NCI-H748 (cell line): ENCODE measurements at regions not wholly inside any gene's neighbourhood (a gene's known extent, or its start where the extent isn't known, plus 50 kb on each side); places are given as distances from the start of the nearest gene placed in this dataset.

Experiments
- DNase-seq: peaks from one replicate; lab custom pipeline; 2025; ENCODE audit not compliant: unreplicated experiment; lab: John Stamatoyannopoulos, UW

- no peak for DNase-seq
Measured at GRCh38 chr2:195118276-195118675, 538.8 kb upstream of the SLC39A10 start.

GRCh38 chr2:195117011-195117410 is 540.0 kb upstream of the SLC39A10 start:
- no peak for DNase-seq

GRCh38 chr2:195115738-195116137 is 541.3 kb upstream of the SLC39A10 start:
- no peak for DNase-seq

GRCh38 chr2:195108182-195108581 is 548.8 kb upstream of the SLC39A10 start:
- no peak for DNase-seq

- DNase-seq = no peak
Measured at GRCh38 chr2:195106681-195107380, 550.2 kb upstream of the SLC39A10 start.

GRCh38 chr2:195105581-195105980 is 551.4 kb upstream of the SLC39A10 start:
- DNase-seq = no peak

- DNase-seq = no peak
Measured at GRCh38 chr2:195094330-195094729, 562.7 kb upstream of the SLC39A10 start.

GRCh38 chr2:195092341-195092740 is 564.7 kb upstream of the SLC39A10 start:
- no peak for DNase-seq

- DNase-seq = peak; percentile 71
Measured at GRCh38 chr2:195072806-195073205, 584.2 kb upstream of the SLC39A10 start.

GRCh38 chr2:195057001-195057400 is 600.0 kb upstream of the SLC39A10 start:
- DNase-seq = no peak

- DNase-seq = peak; percentile 20
Measured at GRCh38 chr2:195055996-195056395, 601.0 kb upstream of the SLC39A10 start.

- DNase-seq = no peak
Measured at GRCh38 chr2:195051401-195051800, 605.6 kb upstream of the SLC39A10 start.

- no peak for DNase-seq
Measured at GRCh38 chr2:195049372-195050031, 607.5 kb upstream of the SLC39A10 start.

- DNase-seq = no peak
Measured at GRCh38 chr2:195047955-195048354, 609.1 kb upstream of the SLC39A10 start.

- no peak for DNase-seq
Measured at GRCh38 chr2:195044801-195045200, 612.2 kb upstream of the SLC39A10 start.

- DNase-seq = no peak
Measured at GRCh38 chr2:195038153-195038552, 618.9 kb upstream of the SLC39A10 start.

- no peak for DNase-seq
Measured at GRCh38 chr2:195037045-195037444, 620.0 kb upstream of the SLC39A10 start.

GRCh38 chr2:195031411-195031810 is 625.6 kb upstream of the SLC39A10 start:
- DNase-seq = no peak

- DNase-seq = no peak
Measured at GRCh38 chr2:195029804-195030654, 627.0 kb upstream of the SLC39A10 start.

- DNase-seq = no peak
Measured at GRCh38 chr2:195027947-195028346, 629.1 kb upstream of the SLC39A10 start.

- DNase-seq = no peak
Measured at GRCh38 chr2:195026261-195026660, 630.8 kb upstream of the SLC39A10 start.

- DNase-seq = no peak
Measured at GRCh38 chr2:195022508-195022830, 634.6 kb upstream of the SLC39A10 start.
